ENCODE measurements at regions not wholly inside any gene's neighbourhood (a gene's known extent, or its start where the extent isn't known, plus 50 kb on each side); places are given as distances from the start of the nearest gene placed in this dataset.

DNA sequence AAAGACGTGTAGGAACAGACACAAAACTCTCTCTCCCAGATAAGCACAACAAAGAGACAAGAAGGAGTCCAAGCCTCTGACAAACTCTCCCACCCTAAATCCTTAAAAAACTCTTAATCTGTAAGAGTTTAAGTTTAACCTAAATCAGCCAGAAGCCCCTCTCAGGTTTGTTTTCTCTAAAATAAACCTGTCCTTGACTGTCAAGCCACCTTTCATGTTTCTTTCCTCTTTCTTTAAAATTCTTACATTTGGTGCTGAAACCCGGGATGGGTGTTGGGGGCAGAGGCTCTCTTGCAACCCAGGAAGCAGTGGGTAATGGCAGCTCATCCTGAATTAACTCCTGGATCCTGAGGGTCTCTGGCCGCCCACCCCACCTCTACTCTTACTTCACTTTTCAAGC is 107.8 kb upstream of the TENT5D start:
- no peak overlapping the region for H2AFZ ChIP-seq (ENCODE audit: low read length)
- H3K27ac ChIP-seq (ENCODE audit: insufficient read depth, low read length), result no peak overlapping the region
- H3K4me3 ChIP-seq (replicated peaks in 1 of 4; ENCODE audit: control extremely low read depth in 1 of 4, insufficient read depth in 1 of 4, low read depth in 3 of 4, low read length in 4 of 4), result no peak overlapping the region
- no peak overlapping the region for H3K4me2 ChIP-seq (ENCODE audit: extremely low read depth, insufficient read depth, low read length)
- no peaks in the 10 kb centered on the region for H3K9me3 ChIP-seq (ENCODE audit: control insufficient read depth, insufficient read depth, low read depth, low read length)
- H3K4me1 ChIP-seq (ENCODE audit: control insufficient read depth, extremely low read depth, insufficient read depth, low read length), result no peaks in the 10 kb centered on the region
- H4K20me1 ChIP-seq (ENCODE audit: control insufficient read depth, extremely low read depth, insufficient read depth, low read length), result no peaks in the 10 kb centered on the region
- no peaks in the 10 kb centered on the region for H3K27me3 ChIP-seq (ENCODE audit: control insufficient read depth, insufficient read depth, low read length)
- TF ChIP-seq, protein P1, sequence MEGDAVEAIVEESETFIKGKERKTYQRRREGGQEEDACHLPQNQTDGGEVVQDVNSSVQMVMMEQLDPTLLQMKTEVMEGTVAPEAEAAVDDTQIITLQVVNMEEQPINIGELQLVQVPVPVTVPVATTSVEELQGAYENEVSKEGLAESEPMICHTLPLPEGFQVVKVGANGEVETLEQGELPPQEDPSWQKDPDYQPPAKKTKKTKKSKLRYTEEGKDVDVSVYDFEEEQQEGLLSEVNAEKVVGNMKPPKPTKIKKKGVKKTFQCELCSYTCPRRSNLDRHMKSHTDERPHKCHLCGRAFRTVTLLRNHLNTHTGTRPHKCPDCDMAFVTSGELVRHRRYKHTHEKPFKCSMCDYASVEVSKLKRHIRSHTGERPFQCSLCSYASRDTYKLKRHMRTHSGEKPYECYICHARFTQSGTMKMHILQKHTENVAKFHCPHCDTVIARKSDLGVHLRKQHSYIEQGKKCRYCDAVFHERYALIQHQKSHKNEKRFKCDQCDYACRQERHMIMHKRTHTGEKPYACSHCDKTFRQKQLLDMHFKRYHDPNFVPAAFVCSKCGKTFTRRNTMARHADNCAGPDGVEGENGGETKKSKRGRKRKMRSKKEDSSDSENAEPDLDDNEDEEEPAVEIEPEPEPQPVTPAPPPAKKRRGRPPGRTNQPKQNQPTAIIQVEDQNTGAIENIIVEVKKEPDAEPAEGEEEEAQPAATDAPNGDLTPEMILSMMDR (conservative IDR thresholded peaks at IDR 0.05 in 1 of 2, IDR thresholded peaks at IDR 0.05 in 1 of 2; ENCODE audit: low read depth in 1 of 2, low read length in 2 of 2), result no peak
- no peak for TF ChIP-seq EZH2 (IDR thresholded peaks at IDR 0.05; ENCODE audit: low read length, missing control alignments)
- H3K9ac ChIP-seq (ENCODE audit: insufficient read depth, low read length), result no peak overlapping the region
- H3K79me2 ChIP-seq (ENCODE audit: control insufficient read depth, insufficient read depth, low read length), result no peaks in the 10 kb centered on the region
- no peak for DNase-seq (ENCODE audit: low read depth in 2 of 2)
- H3K36me3 ChIP-seq (ENCODE audit: control insufficient read depth, insufficient read depth, low read length), result no peaks in the 10 kb centered on the region

DNA sequence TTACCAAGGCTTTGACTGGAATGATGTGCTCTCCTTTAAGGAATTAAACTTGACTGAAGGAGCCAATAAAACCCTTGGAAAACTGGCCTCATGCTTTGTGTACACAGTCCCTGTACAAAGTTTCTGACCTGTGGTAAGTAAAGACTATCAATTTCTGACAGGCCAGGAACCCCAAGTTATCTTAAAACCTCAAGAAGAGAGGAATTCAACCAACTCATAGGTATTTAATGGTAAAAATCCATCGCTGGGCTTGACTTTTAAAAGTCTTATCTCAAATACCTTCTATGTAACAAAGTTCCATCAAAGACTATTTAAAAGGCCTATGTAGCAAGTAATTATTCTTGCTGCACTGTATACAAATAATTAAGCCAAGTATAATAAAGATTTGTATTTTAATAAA is 103.7 kb upstream of the TENT5D start:
- Histone ChIP-seq H3K27ac (ENCODE audit: insufficient read depth, low read length) (no peak overlapping the region), H4K20me1 (ENCODE audit: control insufficient read depth, extremely low read depth, insufficient read depth, low read length) (no peaks in the 10 kb centered on the region), H3K4me2 (ENCODE audit: extremely low read depth, insufficient read depth, low read length) (no peak overlapping the region), H3K9me3 (ENCODE audit: control insufficient read depth, insufficient read depth, low read depth, low read length) (no peaks in the 10 kb centered on the region), H2AFZ (ENCODE audit: low read length) (no peak overlapping the region), H3K79me2 (ENCODE audit: control insufficient read depth, insufficient read depth, low read length) (no peaks in the 10 kb centered on the region), H3K4me3 (replicated peaks in 1 of 4; ENCODE audit: control extremely low read depth in 1 of 4, insufficient read depth in 1 of 4, low read depth in 3 of 4, low read length in 4 of 4) (no peak overlapping the region), H3K36me3 (ENCODE audit: control insufficient read depth, insufficient read depth, low read length) (no peaks in the 10 kb centered on the region), H3K4me1 (ENCODE audit: control insufficient read depth, extremely low read depth, insufficient read depth, low read length) (no peaks in the 10 kb centered on the region), H3K9ac (ENCODE audit: insufficient read depth, low read length) (no peak overlapping the region), H3K27me3 (ENCODE audit: control insufficient read depth, insufficient read depth, low read length) (no peaks in the 10 kb centered on the region)
- DNase-seq (ENCODE audit: low read depth in 2 of 2), result no peak
- TF ChIP-seq, protein P1 (conservative IDR thresholded peaks at IDR 0.05 in 1 of 2, IDR thresholded peaks at IDR 0.05 in 1 of 2; ENCODE audit: low read depth in 1 of 2, low read length in 2 of 2), result no peak
- TF ChIP-seq EZH2 (IDR thresholded peaks at IDR 0.05; ENCODE audit: low read length, missing control alignments), result no peak

DNA sequence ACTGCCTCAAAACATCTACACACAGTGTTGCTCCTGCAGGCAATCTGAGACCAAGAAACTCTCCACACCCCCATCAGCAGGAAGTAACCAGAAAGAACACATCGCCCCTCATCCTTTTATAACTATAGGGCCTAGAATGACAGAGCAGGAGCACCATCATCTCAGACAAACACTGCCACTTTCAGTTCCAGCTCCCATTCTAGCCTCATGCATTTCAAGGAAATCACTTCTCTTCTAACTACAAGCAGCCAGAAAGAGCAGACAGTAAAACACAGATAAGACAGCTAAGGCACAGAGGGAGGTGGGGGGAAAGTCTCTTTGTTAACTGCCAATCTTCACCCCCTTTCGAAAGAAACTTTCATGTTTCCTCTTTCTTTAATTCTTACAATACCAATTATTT is 102.6 kb upstream of the TENT5D start:
- Histone ChIP-seq H3K27ac (ENCODE audit: insufficient read depth, low read length) (no peak overlapping the region), H3K79me2 (ENCODE audit: control insufficient read depth, insufficient read depth, low read length) (no peaks in the 10 kb centered on the region), H3K27me3 (ENCODE audit: control insufficient read depth, insufficient read depth, low read length) (no peaks in the 10 kb centered on the region), H3K4me3 (replicated peaks in 1 of 4; ENCODE audit: control extremely low read depth in 1 of 4, insufficient read depth in 1 of 4, low read depth in 3 of 4, low read length in 4 of 4) (no peak overlapping the region), H3K4me2 (ENCODE audit: extremely low read depth, insufficient read depth, low read length) (no peak overlapping the region), H3K36me3 (ENCODE audit: control insufficient read depth, insufficient read depth, low read length) (no peaks in the 10 kb centered on the region), H3K4me1 (ENCODE audit: control insufficient read depth, extremely low read depth, insufficient read depth, low read length) (no peaks in the 10 kb centered on the region), H3K9me3 (ENCODE audit: control insufficient read depth, insufficient read depth, low read depth, low read length) (no peaks in the 10 kb centered on the region), H3K9ac (ENCODE audit: insufficient read depth, low read length) (no peak overlapping the region), H2AFZ (ENCODE audit: low read length) (no peak overlapping the region), H4K20me1 (ENCODE audit: control insufficient read depth, extremely low read depth, insufficient read depth, low read length) (no peaks in the 10 kb centered on the region)
- no peak for DNase-seq (ENCODE audit: low read depth in 2 of 2)
- TF ChIP-seq EZH2 (IDR thresholded peaks at IDR 0.05; ENCODE audit: low read length, missing control alignments), result no peak
- TF ChIP-seq, protein P1 (conservative IDR thresholded peaks at IDR 0.05 in 1 of 2, IDR thresholded peaks at IDR 0.05 in 1 of 2; ENCODE audit: low read depth in 1 of 2, low read length in 2 of 2), result no peak
